ENCODE measurements at regions not wholly inside any gene's neighbourhood (a gene's known extent, or its start where the extent isn't known, plus 50 kb on each side); places are given as distances from the start of the nearest gene placed in this dataset.
A peak's percentile ranks its signal among the peaks of the same experiment; 100 is the strongest.

DNA sequence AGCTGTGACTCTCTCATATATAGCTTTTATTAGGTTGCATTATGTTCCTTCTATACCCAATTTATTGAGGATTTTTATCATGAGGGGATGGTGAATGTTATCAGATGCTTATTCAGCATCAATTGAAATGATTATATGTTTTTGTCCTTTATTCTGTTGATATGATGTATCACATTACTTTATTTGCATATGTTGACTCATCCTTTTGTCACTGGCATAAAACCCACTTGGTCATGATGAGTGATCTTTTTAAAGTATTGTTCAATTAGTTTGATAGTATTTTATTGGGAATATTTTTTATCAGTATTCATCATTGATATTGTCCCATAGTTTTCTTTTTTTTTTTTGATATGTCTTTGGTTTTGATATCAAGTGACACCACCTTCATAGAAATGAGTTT is 529.9 kb downstream of the MMUT start:
- Histone ChIP-seq H3K27me3 (ENCODE audit: control insufficient read depth, extremely low read depth, insufficient read depth, low read length) (no peaks in the 10 kb centered on the region), H3K9ac (ENCODE audit: control insufficient read depth, extremely low read depth, insufficient read depth, low read length) (no peak overlapping the region)
- no peak for DNase-seq (ENCODE audit: low read depth, low spot score)

GRCh38 chr6:48928937-48929336 is 534.1 kb downstream of the MMUT start:
- FAIRE-seq (no peak), DNase-seq (ENCODE audit: low read depth, low spot score) (no peak)
- Histone ChIP-seq H3K9ac (ENCODE audit: control insufficient read depth, extremely low read depth, insufficient read depth, low read length) (no peak overlapping the region), H3K9me1 (ENCODE audit: control insufficient read depth, extremely low read depth, insufficient read depth, low read length) (no peaks in the 10 kb centered on the region), H3K9me3 (ENCODE audit: control insufficient read depth, low read depth, low read length) (no peaks in the 10 kb centered on the region), H3K4me3 (ENCODE audit: control insufficient read depth in 2 of 3, extremely low read depth in 1 of 3, insufficient read depth in 2 of 3, low read depth in 1 of 3, low read length in 3 of 3) (no peak overlapping the region), H3K4me1 (ENCODE audit: control insufficient read depth, extremely low read depth, insufficient read depth, low read length) (no peaks in the 10 kb centered on the region), H2AFZ (ENCODE audit: control insufficient read depth, low read length) (no peak overlapping the region), H3K4me2 (ENCODE audit: control insufficient read depth, extremely low read depth, insufficient read depth, low read depth, low read length) (no peak overlapping the region), H3K36me3 (ENCODE audit: control insufficient read depth in 2 of 2, extremely low read depth in 1 of 2, insufficient read depth in 2 of 2, low read length in 2 of 2) (no peaks in the 10 kb centered on the region), H3K27me3 (ENCODE audit: control insufficient read depth, extremely low read depth, insufficient read depth, low read length) (no peaks in the 10 kb centered on the region), H3K27ac (ENCODE audit: control insufficient read depth, insufficient read depth, low read length) (no peak overlapping the region), H3K79me2 (ENCODE audit: control insufficient read depth, insufficient read depth, low read length) (no peaks in the 10 kb centered on the region), H4K20me1 (ENCODE audit: control insufficient read depth, extremely low read depth, insufficient read depth, low read length) (no peaks in the 10 kb centered on the region)
- no peak for TF ChIP-seq EZH2 (IDR thresholded peaks at IDR 0.05; ENCODE audit: low read length)
- TF ChIP-seq, protein P1, sequence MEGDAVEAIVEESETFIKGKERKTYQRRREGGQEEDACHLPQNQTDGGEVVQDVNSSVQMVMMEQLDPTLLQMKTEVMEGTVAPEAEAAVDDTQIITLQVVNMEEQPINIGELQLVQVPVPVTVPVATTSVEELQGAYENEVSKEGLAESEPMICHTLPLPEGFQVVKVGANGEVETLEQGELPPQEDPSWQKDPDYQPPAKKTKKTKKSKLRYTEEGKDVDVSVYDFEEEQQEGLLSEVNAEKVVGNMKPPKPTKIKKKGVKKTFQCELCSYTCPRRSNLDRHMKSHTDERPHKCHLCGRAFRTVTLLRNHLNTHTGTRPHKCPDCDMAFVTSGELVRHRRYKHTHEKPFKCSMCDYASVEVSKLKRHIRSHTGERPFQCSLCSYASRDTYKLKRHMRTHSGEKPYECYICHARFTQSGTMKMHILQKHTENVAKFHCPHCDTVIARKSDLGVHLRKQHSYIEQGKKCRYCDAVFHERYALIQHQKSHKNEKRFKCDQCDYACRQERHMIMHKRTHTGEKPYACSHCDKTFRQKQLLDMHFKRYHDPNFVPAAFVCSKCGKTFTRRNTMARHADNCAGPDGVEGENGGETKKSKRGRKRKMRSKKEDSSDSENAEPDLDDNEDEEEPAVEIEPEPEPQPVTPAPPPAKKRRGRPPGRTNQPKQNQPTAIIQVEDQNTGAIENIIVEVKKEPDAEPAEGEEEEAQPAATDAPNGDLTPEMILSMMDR (optimal IDR thresholded peaks at IDR 0.05 in 1 of 3, IDR thresholded peaks at IDR 0.05 in 1 of 3, conservative IDR thresholded peaks at IDR 0.05 in 1 of 3; ENCODE audit: extremely low read depth in 1 of 3, insufficient read depth in 2 of 3, low read length in 3 of 3), result peak in 1 of 3 experiments; percentile 10
- dilution Hi-C loops (cut with MboI; ENCODE audit: extremely low pct_ligation_motif_present, low sequenced_read_pairs), result no loop called here

More for the DNA sequence above, 529.9 kb downstream of the MMUT start:
- H3K9me1 ChIP-seq (ENCODE audit: control insufficient read depth, extremely low read depth, insufficient read depth, low read length), result no peaks in the 10 kb centered on the region
- no peak overlapping the region for H3K27ac ChIP-seq (ENCODE audit: control insufficient read depth, insufficient read depth, low read length)
- H2AFZ ChIP-seq (ENCODE audit: control insufficient read depth, low read length), result no peak overlapping the region
- FAIRE-seq, result no peak
- no peak overlapping the region for H3K4me3 ChIP-seq (ENCODE audit: control insufficient read depth in 2 of 3, extremely low read depth in 1 of 3, insufficient read depth in 2 of 3, low read depth in 1 of 3, low read length in 3 of 3)
- H3K9me3 ChIP-seq (ENCODE audit: control insufficient read depth, low read depth, low read length), result no peaks in the 10 kb centered on the region
- no peaks in the 10 kb centered on the region for H3K4me1 ChIP-seq (ENCODE audit: control insufficient read depth, extremely low read depth, insufficient read depth, low read length)
- no peak overlapping the region for H3K4me2 ChIP-seq (ENCODE audit: control insufficient read depth, extremely low read depth, insufficient read depth, low read depth, low read length)
- H3K36me3 ChIP-seq (ENCODE audit: control insufficient read depth in 2 of 2, extremely low read depth in 1 of 2, insufficient read depth in 2 of 2, low read length in 2 of 2), result no peaks in the 10 kb centered on the region
- dilution Hi-C loops (cut with MboI; ENCODE audit: extremely low pct_ligation_motif_present, low sequenced_read_pairs), result no loop called here
- no peaks in the 10 kb centered on the region for H3K79me2 ChIP-seq (ENCODE audit: control insufficient read depth, insufficient read depth, low read length)
- H4K20me1 ChIP-seq (ENCODE audit: control insufficient read depth, extremely low read depth, insufficient read depth, low read length), result no peaks in the 10 kb centered on the region
- TF ChIP-seq, protein P1 (optimal IDR thresholded peaks at IDR 0.05 in 1 of 3, IDR thresholded peaks at IDR 0.05 in 1 of 3, conservative IDR thresholded peaks at IDR 0.05 in 1 of 3; ENCODE audit: extremely low read depth in 1 of 3, insufficient read depth in 2 of 3, low read length in 3 of 3), result no peak
- no peak for TF ChIP-seq EZH2 (IDR thresholded peaks at IDR 0.05; ENCODE audit: low read length)

Measured in keratinocyte (primary cell).